ENCODE measurements at regions not wholly inside any gene's neighbourhood (a gene's known extent, or its start where the extent isn't known, plus 50 kb on each side); places are given as distances from the start of the nearest gene placed in this dataset.
"Not testable (repeated sequence)": the region's sequence is repeated elsewhere in the genome, so short reads cannot be mapped to it uniquely, and the experiment has no call there.

- DNase-seq (ENCODE audit: low spot score): no peak
These were observed 404.5 kb upstream of the ADAMTS5 start for GRCh38 chr21:27371115-27371974.

DNA sequence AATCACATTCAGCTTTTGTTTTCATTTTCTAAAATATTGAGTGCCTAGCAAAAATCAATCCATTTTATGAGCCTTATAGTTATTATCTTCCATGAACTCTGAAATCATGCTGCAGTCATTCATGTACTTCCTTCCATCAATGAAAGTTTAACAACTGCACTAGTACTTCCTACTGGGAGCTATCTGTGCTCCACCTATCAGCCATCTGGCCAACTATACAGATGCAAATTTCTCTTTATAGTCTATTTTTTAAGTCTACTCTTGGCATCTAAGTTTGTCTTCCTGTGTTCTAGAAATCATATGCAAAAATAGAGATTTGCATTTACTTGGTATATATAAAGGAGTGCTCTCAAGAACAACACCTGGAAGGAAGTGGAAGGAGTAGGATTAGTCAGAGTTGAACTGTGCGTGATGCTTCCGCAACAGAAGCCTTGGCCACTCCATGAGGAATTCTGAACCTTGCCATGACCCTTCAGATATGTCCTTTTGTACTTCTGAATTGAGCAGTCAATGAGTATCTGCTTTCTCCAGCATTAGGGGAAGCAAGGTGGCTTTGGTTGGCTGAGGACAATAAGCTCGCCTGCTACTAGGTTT, 403.2 kb upstream of the ADAMTS5 start:
- no peak for DNase-seq (ENCODE audit: low spot score)

GRCh38 chr21:27369234-27369633, 402.3 kb upstream of the ADAMTS5 start:
- no peak for DNase-seq (ENCODE audit: low spot score)

GRCh38 chr21:27366646-27367235, 399.9 kb upstream of the ADAMTS5 start:
- no peak for DNase-seq (ENCODE audit: low spot score)

DNA sequence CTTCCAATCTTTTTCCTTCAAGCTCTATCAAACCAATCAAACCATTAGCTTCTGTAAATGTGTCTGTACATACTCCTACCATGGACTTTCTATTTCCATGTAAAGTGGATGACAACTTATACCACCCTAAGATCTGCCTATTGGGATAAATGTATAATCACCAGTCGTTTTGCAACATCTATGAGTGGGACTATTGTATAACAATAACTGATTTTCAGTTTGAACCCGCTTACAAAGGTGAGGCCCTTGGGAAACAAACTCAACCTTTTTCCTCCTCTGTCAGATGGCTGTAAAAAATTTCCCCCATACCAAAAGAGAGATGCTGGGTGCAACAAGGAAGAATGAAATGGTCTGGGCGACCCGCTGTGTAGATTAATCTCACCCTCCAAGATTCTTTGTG, 399.1 kb upstream of the ADAMTS5 start:
- DNase-seq (ENCODE audit: low spot score): no peak

DNA sequence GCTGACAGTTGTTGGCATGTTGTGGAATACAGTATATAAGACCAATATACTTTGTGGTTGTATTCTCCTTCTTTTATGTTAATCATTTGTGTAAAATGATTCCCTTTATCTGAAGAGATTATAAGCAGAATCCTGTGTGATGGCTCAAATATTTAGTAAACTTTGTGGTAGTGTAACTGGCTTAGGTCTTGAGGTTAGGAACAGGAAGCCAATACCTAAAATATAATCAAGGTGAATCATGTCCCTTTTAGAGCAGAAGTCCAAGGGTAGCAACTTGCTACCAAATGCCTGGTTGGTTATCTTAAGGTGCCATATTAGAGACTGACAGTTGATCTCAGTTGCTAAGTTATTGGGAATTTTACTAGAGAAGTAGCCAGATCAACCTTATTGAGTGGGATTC, 398.5 kb upstream of the ADAMTS5 start:
- no peak for DNase-seq (ENCODE audit: low spot score)

GRCh38 chr21:27363719-27364477, 397.0 kb upstream of the ADAMTS5 start:
- no peak for DNase-seq (ENCODE audit: low spot score)

GRCh38 chr21:27362249-27362648, 395.4 kb upstream of the ADAMTS5 start:
- no peak for DNase-seq (ENCODE audit: low spot score)

GRCh38 chr21:27359141-27359540, 392.3 kb upstream of the ADAMTS5 start:
- no peak for DNase-seq (ENCODE audit: low spot score)

DNA sequence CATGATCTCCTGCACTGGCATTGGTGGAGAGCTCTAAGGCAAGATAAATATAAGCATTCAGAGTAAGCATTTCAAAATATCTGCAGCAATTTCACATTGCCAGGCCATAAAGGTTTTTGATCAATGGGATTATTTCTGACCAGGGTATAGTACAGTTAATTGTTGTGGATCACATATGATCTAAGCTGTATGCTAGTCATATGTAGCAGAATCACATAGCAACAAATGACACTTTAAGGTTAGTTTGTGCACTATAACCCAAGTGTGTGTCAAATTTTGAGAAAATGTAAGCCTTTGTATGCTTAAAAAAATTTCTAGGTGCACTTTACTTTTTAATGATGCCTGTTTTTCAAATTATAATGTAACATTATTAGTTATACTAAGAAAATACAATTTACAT, 386.0 kb upstream of the ADAMTS5 start:
- no peak for DNase-seq (ENCODE audit: low spot score)

- peak; percentile 3 for DNase-seq (ENCODE audit: low spot score)
These were observed 379.2 kb upstream of the ADAMTS5 start for GRCh38 chr21:27346041-27346448.

- DNase-seq (ENCODE audit: low spot score): no peak
These were observed 373.0 kb upstream of the ADAMTS5 start for GRCh38 chr21:27339902-27340301.

GRCh38 chr21:27338007-27338406, 371.1 kb upstream of the ADAMTS5 start:
- not testable (repeated sequence) for DNase-seq (ENCODE audit: low spot score)

DNA sequence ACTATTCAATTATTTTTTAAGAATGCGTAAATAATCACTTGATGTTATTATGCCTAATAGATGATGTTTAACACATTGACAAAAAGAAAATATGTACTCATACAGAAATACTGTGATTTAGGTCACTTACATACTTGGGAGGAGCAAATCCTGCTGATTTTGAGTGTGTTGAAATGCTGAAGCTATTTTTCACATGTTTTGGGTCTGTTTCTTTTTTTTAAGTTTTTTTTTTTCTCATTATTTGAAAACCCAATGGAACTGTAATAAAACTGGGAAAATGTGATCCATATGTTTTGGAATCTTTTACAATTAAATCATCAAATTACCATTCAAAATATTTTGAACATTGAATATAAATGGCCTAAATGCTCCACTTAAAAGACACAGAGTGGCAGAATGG, 366.2 kb upstream of the ADAMTS5 start:
- no peak for DNase-seq (ENCODE audit: low spot score)

DNA sequence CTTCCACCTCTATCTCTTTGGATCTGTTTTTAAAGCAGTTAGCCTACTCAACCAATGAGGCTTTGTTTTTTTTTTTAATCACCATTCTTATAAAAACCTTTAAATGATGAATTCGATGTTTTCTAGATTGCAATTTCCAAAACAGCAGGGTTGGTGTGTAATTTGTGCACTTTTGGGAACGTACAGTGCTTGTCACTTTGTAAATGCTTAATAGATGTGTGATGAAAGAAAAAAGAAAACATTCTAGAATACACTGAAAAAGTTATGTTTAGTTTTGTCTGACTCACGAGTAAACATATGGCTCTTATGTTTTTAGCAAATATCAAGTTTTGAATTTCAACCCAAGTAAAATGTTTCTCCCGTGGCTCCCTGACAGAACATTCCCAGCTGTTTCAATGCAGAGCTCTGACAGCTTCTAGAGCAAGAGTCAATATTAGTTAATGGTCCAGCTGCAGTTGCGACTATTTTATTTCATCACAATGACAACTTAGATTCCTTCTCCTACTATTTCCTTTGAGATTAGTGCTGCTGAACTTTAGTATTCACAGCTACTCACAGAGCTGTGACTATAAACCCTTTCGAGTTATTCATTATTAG, 362.5 kb upstream of the ADAMTS5 start:
- no peak for DNase-seq (ENCODE audit: low spot score)

DNA sequence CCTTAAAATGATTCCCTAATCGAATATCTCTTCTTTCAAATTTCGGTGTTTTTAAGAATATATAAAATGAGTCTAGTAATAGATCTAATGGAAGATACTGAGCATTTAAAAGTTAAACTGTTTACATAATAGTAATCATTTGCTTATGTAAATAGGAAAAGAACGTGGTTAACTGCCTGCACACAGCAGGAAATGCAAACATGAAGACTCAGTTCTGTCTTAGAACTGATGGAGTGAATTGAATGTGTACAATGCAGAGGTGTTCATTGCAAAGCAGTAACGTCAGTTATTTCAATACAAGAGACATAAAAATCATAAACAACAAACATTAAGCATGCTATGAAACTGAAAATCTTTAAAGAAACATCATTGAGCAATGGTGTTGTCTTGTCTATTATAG, 359.4 kb upstream of the ADAMTS5 start:
- DNase-seq (ENCODE audit: low spot score): no peak

- DNase-seq (ENCODE audit: low spot score): no peak
These were observed 356.4 kb upstream of the ADAMTS5 start for GRCh38 chr21:27323331-27323730.

DNA sequence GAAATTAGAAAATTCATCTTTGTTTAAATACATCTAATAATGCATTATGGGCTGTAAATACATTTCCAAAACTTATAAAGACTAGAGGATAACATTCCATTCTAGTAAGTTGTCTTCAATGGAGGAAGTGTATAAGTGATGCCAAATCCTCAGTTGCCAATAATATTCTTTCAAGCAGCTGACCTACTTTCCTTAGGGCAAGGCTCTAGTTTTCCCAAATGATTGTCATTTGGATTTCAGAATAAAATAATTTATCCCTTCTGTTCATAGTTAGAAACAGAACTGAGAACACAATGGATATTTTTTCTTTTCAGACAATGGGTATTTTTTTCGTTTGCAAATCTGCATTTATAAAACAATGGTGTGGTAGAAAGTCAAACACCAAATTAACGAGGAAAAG, 354.9 kb upstream of the ADAMTS5 start:
- no peak for DNase-seq (ENCODE audit: low spot score)

DNA sequence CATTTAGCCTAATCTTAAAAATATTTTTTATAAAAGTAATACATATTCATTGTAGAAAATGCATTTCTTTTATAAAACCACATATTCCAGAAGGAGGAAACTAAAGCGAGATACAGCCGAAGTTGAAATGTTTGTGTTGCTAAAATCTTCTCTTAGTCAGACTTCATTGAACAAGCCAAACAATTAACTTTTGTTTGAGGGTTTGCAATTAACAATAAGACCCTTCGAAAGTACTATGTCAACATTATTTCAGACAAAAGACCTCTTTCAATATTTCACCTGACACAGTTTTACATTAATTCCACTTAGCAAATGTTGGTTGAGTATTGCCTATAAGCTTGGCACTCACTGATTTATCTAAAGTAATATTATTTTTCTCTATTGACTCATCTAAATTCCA, 354.0 kb upstream of the ADAMTS5 start:
- no peak for DNase-seq (ENCODE audit: low spot score)

GRCh38 chr21:27317601-27318000, 350.7 kb upstream of the ADAMTS5 start:
- DNase-seq (ENCODE audit: low spot score): not testable (repeated sequence)

- DNase-seq (ENCODE audit: low spot score): no peak
These were observed 348.5 kb upstream of the ADAMTS5 start for GRCh38 chr21:27315373-27315772.

DNA sequence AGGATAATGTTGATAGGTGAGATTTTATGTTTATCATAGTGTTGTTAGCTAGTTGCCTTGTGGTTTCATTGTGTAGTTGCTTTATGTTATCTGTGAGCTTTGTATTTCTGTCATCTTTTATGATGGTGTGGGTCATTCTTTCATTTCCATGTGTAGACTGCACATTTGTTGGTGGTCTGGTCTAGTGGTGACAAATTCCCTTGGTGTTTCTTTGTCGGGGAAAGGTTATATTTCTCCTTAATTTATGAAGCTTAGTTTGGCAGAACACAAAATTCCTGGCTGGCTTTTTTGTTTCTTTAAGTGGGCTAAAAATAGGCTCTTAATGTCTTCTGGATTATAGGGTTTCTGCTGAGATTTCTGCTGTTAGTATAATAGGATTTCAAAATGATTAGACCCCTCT, 347.2 kb upstream of the ADAMTS5 start:
- DNase-seq (ENCODE audit: low spot score): no peak

Data from RKO (cell line).